ENCODE measurements at regions not wholly inside any gene's neighbourhood (a gene's known extent, or its start where the extent isn't known, plus 50 kb on each side); places are given as distances from the start of the nearest gene placed in this dataset.

DNA sequence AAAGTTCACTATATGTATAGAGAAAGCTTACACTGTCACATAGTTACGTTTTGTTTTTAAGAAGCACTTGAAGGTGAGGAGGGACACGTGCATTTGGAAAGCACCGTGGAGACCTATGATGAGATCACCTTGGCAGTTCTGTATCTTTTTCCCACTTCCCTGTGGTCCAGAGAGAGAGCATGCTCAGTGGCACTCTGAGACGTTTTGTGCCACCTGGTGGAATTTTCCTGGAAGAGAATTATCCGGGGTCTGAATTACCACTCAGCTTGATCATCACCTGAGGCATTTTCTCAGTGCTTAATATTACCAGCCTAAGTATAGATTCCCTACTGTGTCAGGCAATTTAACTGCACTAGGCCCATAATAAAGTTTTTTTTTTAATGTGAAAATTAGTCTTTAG lies 469.4 kb upstream of the SMIM21 start:
- H3K4me3 ChIP-seq: no peak overlapping the region
- H3K36me3 ChIP-seq: no peaks in the 10 kb centered on the region
- ATAC-seq: no peak
- 7 to 35% methylated on average over 3 to 5 of the region's 5 CpGs for WGBS, 2 donors (ENCODE audit: low coverage in 1 of 2)
- no peaks in the 10 kb centered on the region for H3K9me3 ChIP-seq
- no peaks in the 10 kb centered on the region for H3K27me3 ChIP-seq
- no peaks in the 10 kb centered on the region for H3K4me1 ChIP-seq
- TF ChIP-seq POLR2AphosphoS5 (IDR thresholded peaks at IDR 0.05): no peak
- TF ChIP-seq, protein P1, sequence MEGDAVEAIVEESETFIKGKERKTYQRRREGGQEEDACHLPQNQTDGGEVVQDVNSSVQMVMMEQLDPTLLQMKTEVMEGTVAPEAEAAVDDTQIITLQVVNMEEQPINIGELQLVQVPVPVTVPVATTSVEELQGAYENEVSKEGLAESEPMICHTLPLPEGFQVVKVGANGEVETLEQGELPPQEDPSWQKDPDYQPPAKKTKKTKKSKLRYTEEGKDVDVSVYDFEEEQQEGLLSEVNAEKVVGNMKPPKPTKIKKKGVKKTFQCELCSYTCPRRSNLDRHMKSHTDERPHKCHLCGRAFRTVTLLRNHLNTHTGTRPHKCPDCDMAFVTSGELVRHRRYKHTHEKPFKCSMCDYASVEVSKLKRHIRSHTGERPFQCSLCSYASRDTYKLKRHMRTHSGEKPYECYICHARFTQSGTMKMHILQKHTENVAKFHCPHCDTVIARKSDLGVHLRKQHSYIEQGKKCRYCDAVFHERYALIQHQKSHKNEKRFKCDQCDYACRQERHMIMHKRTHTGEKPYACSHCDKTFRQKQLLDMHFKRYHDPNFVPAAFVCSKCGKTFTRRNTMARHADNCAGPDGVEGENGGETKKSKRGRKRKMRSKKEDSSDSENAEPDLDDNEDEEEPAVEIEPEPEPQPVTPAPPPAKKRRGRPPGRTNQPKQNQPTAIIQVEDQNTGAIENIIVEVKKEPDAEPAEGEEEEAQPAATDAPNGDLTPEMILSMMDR (IDR thresholded peaks at IDR 0.05): peak in 3 of 4 experiments; percentile 7 to 47 (median 16)
- H3K27ac ChIP-seq: no peak overlapping the region

DNA sequence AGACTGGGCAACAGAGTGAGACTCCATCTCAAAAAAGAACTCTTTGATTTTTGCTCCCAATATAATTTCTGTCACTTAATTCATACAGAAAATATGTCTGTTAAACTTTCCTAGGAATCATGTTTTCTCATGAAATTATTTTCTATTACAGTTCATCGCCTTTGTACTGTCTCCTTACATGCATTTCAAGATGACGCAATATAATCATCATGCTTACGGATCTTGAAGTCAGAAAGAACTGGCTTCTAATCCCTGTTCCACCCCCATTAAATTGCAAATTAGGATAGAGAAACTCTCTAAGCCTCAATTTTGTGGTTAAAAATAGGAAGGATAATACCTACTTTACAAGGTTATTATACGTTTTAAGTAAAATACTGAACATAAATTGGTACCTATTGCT lies 467.6 kb upstream of the SMIM21 start:
- 93 to 96% methylated on average over 4 of the region's 4 CpGs for WGBS, 2 donors (ENCODE audit: low coverage in 1 of 2)
- no peaks in the 10 kb centered on the region for H3K27me3 ChIP-seq

DNA sequence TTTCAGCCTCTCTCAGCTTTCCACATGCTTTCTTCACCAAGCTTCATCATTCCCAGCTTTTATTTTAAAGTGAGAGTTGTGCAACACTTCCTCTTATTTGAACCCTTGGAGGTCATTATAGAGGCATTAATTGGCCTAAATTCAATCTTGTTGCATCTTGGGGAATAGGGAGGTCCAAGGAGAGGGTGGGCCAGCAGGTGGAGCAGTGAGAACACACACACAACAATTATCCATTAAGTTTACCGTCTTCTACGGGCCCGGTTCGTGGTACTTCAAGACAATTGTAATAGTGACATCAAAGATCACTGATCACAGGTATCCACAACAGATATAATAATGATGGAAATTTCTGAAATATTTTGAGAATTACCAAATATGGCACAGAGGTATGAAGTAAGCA lies 457.2 kb upstream of the SMIM21 start:
- no peak for TF ChIP-seq POLR2AphosphoS5 (IDR thresholded peaks at IDR 0.05)
- no peak for TF ChIP-seq POLR2A (IDR thresholded peaks at IDR 0.05)
- TF ChIP-seq, protein P1 (IDR thresholded peaks at IDR 0.05): no peak
- TF ChIP-seq EP300 (IDR thresholded peaks at IDR 0.05): no peak
- no peak for ATAC-seq
- Histone ChIP-seq H3K4me1 (peaks cover 0 to 10% (median 0%) of the 10 kb centered on the region in 3 donors), H3K27me3 (no peaks in the 10 kb centered on the region), H3K27ac (no peak overlapping the region), H3K36me3 (no peaks in the 10 kb centered on the region), H3K4me3 (no peak overlapping the region), H3K9me3 (peaks cover 0 to 12% (median 0%) of the 10 kb centered on the region in 3 donors)
- WGBS, 2 donors (ENCODE audit: low coverage in 1 of 2): 93 to 100% methylated on average over 1 to 4 of the region's 4 CpGs

More for the DNA sequence above, 467.6 kb upstream of the SMIM21 start:
- Histone ChIP-seq H3K27ac (no peak overlapping the region), H3K36me3 (no peaks in the 10 kb centered on the region), H3K4me1 (no peaks in the 10 kb centered on the region), H3K4me3 (no peak overlapping the region), H3K9me3 (no peaks in the 10 kb centered on the region)
- TF ChIP-seq EP300 (IDR thresholded peaks at IDR 0.05) (no peak), POLR2A (IDR thresholded peaks at IDR 0.05) (no peak), POLR2AphosphoS5 (IDR thresholded peaks at IDR 0.05) (no peak)
- TF ChIP-seq, protein P1 (IDR thresholded peaks at IDR 0.05): no peak
- ATAC-seq: no peak

DNA sequence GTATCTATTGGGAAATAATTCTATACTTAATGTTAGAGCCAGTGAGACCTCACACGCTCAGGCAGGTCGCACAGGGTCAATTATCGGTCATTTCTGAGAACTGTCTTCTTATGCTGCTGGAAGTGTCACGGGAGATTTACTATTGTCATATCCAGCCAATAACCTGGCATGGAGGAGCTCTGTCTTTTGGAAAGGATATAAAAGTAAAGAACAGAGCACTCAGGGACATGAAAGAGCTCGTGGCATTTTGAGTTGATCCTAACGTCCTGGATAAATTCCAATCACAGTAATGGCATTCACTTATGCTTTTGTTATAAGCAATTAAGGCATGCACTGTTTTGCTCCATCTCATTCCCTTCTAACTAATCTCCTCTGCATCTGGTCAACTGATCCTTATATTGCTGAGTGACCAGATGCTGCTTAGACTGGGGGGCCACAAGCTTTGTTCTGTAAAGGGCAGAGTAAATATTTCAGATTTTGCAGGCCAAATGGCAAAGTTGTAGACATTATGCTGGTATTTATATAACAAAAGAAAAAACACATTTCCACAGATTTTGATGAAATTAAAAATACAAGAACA lies 453.5 kb upstream of the SMIM21 start:
- no peaks in the 10 kb centered on the region for H3K27me3 ChIP-seq
- no peaks in the 10 kb centered on the region for H3K36me3 ChIP-seq
- no peaks in the 10 kb centered on the region for H3K4me1 ChIP-seq
- peaks cover 0 to 12% (median 0%) of the 10 kb centered on the region in 3 donors for H3K9me3 ChIP-seq
- WGBS, 2 donors (ENCODE audit: low coverage in 1 of 2): 63 to 73% methylated on average over 6 of the region's 6 CpGs
- no peak for ATAC-seq
- H3K4me3 ChIP-seq: no peak overlapping the region
- TF ChIP-seq POLR2AphosphoS5 (IDR thresholded peaks at IDR 0.05): no peak
- no peak for TF ChIP-seq EP300 (IDR thresholded peaks at IDR 0.05)
- TF ChIP-seq, protein P1 (IDR thresholded peaks at IDR 0.05): no peak
- no peak for TF ChIP-seq POLR2A (IDR thresholded peaks at IDR 0.05)
- H3K27ac ChIP-seq: no peak overlapping the region

DNA sequence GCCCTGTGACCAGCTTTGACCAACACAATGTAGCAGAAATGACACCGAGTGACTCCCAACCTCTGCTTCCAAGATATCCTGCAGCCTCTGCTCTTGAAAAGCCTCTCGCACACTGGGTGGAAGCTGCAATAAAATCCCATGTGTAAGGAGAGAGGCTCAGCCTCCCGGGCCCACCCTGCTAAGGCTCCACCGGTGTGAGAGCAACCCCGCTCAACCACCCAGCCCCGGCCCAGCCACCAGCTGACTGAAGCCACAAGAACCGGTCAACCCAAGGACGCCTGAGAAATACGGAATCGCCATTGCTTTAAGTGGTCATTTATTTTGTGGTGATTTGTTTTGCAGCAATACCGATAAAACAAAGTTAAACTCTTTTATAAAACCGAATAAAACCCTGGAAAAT lies 452.8 kb upstream of the SMIM21 start:
- no peak overlapping the region for H3K4me3 ChIP-seq
- TF ChIP-seq POLR2A (IDR thresholded peaks at IDR 0.05) (no peak), EP300 (IDR thresholded peaks at IDR 0.05) (no peak), POLR2AphosphoS5 (IDR thresholded peaks at IDR 0.05) (no peak)
- TF ChIP-seq, protein P1 (IDR thresholded peaks at IDR 0.05): no peak
- H3K9me3 ChIP-seq: peaks cover 0 to 12% (median 0%) of the 10 kb centered on the region in 3 donors
- ATAC-seq: no peak
- peaks cover 0 to 6% (median 0%) of the 10 kb centered on the region in 3 donors for H3K4me1 ChIP-seq
- WGBS, 2 donors (ENCODE audit: low coverage in 1 of 2): 94 to 96% methylated on average over 7 to 10 of the region's 12 CpGs
- no peaks in the 10 kb centered on the region for H3K36me3 ChIP-seq
- no peaks in the 10 kb centered on the region for H3K27me3 ChIP-seq
- H3K27ac ChIP-seq: no peak overlapping the region
